ENCODE measurements at regions not wholly inside any gene's neighbourhood (a gene's known extent, or its start where the extent isn't known, plus 50 kb on each side); places are given as distances from the start of the nearest gene placed in this dataset.

GRCh38 chr20:24870057-24870456 lies 79.0 kb upstream of the CST7 start:
- no peak for DNase-seq (ENCODE audit: low spot score)

GRCh38 chr20:24870881-24871280 lies 78.2 kb upstream of the CST7 start:
- DNase-seq (ENCODE audit: low spot score): no peak

- DNase-seq (ENCODE audit: low spot score): no peak
These were observed 77.4 kb upstream of the CST7 start for GRCh38 chr20:24871480-24872213.

- DNase-seq (ENCODE audit: low spot score): no peak
These were observed 76.6 kb upstream of the CST7 start for GRCh38 chr20:24872291-24873024.

GRCh38 chr20:24873025-24873620 lies 75.9 kb upstream of the CST7 start:
- no peak for DNase-seq (ENCODE audit: low spot score)

- no peak for DNase-seq (ENCODE audit: low spot score)
These were observed 74.0 kb upstream of the CST7 start for GRCh38 chr20:24875078-24875477.

GRCh38 chr20:24877652-24878051 lies 71.4 kb upstream of the CST7 start:
- DNase-seq (ENCODE audit: low spot score): no peak

GRCh38 chr20:24878657-24879056 lies 70.4 kb upstream of the CST7 start:
- no peak for DNase-seq (ENCODE audit: low spot score)

- DNase-seq (ENCODE audit: low spot score): no peak
These were observed 69.2 kb upstream of the CST7 start for GRCh38 chr20:24879875-24880274.

- no peak for DNase-seq (ENCODE audit: low spot score)
These were observed 68.7 kb upstream of the CST7 start for GRCh38 chr20:24880356-24880755.

GRCh38 chr20:24890286-24890685 lies 58.8 kb upstream of the CST7 start:
- DNase-seq (ENCODE audit: low spot score): no peak

GRCh38 chr20:24891546-24892393 lies 57.3 kb upstream of the CST7 start:
- no peak for DNase-seq (ENCODE audit: low spot score)

GRCh38 chr20:24892522-24892921 lies 56.5 kb upstream of the CST7 start:
- no peak for DNase-seq (ENCODE audit: low spot score)

GRCh38 chr20:24892931-24893330 lies 56.1 kb upstream of the CST7 start:
- no peak for DNase-seq (ENCODE audit: low spot score)

GRCh38 chr20:24894488-24894887 lies 54.6 kb upstream of the CST7 start:
- DNase-seq (ENCODE audit: low spot score): no peak

- DNase-seq (ENCODE audit: low spot score): no peak
These were observed 54.1 kb upstream of the CST7 start for GRCh38 chr20:24894967-24895366.

- no peak for DNase-seq (ENCODE audit: low spot score)
These were observed 53.6 kb upstream of the CST7 start for GRCh38 chr20:24895431-24895830.

GRCh38 chr20:24895898-24896658 lies 53.0 kb upstream of the CST7 start:
- DNase-seq (ENCODE audit: low spot score): no peak

- no peak for DNase-seq (ENCODE audit: low spot score)
These were observed 52.1 kb upstream of the CST7 start for GRCh38 chr20:24896984-24897383.

GRCh38 chr20:24897974-24898373 lies 51.1 kb upstream of the CST7 start:
- DNase-seq (ENCODE audit: low spot score): no peak

GRCh38 chr20:24899153-24899552 lies 49.9 kb upstream of the CST7 start:
- DNase-seq (ENCODE audit: low spot score): no peak
